ENCODE measurements at regions not wholly inside any gene's neighbourhood (a gene's known extent, or its start where the extent isn't known, plus 50 kb on each side); places are given as distances from the start of the nearest gene placed in this dataset.
"Not testable (repeated sequence)": the region's sequence is repeated elsewhere in the genome, so short reads cannot be mapped to it uniquely, and the experiment has no call there.

DNA sequence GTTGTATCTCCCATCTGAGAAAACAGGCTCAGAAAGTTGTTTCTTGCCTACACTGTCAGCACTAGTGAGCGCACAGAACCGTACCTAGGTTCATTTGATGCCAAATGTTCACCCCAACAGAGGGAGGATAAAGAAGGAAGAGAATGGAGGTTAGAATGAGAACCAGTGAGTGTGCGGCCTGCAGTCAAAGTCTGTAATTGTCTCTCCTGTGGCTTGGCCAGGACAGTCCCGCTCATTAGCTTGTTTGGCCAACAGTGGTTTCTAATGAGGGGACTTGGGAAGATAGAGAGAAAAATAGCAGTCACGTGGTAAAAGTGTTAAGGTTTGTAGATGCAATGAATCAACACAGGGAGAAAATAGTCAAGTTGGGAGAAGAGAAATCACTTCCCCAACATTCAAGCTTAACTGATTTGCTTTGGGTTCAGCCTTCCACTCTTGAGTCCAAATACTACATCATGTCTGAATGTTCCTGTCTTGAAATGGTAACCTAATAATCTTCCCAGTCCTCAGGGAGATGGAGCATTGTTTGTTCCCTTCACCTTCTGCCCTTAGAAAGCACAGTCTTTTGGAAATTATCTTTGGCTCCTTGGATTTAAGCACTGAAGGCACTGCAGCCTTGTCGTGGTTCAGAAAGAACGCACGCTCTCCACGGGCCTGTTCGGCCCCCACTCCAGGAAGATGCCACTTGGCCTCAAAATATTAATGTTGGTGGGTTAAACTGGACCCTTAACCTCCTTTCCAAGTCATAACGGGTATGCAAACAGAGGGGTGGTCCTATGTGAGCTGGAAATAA, 360.4 kb upstream of the ZNF32 start:
- no peak for DNase-seq (ENCODE audit: low read depth, low spot score)

DNA sequence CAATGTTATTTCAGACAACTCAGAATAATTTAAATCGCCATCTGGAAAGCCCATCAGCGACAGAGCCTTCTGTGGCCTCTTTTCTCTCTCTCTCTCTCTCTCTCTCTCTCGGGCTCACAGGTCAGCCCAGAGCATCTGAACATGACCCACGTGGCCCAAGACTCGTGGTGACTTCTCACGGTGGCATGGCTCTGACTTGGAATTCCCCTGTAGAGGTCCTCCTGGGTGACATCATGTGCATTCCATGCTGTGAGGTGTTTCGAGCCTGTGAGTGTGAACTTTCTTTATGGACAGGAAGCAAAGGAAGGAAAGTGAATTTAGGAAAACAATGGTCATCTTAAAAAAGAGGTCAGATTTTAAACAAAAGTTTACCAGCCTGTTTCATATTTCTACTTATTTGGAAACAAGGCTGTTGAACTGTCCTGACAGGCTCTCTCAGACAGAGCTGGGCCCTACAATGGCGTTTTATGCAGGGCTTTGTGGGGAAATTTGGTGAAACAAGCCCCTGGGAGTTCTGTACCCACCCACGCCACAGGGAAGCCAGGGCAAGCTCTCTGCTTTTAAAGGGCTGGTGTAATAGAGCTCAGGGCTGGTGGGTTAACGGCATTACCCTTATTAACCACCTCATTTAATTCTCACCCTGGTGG, 359.7 kb upstream of the ZNF32 start:
- DNase-seq (ENCODE audit: low read depth, low spot score) = no peak

DNA sequence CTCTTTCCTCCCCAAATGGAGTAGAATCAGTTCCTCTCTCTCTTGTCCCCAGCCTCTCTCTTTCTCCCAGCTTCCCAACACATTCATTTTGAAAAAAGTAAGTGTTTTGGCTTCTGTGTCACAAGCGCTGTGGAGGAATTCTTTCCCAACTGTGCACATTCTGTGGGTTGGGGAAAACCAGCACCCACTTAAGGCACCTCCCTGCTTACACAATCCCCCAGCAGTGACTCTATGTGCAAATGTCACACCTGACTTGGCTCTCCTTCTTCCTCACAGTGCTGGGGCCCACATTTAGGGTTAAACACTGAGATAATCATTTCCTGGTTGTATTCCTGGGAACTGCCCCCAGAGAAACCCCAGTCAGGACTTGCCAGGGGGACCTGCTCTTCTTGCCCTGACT, 358.1 kb upstream of the ZNF32 start:
- DNase-seq (ENCODE audit: low read depth, low spot score) = no peak

DNA sequence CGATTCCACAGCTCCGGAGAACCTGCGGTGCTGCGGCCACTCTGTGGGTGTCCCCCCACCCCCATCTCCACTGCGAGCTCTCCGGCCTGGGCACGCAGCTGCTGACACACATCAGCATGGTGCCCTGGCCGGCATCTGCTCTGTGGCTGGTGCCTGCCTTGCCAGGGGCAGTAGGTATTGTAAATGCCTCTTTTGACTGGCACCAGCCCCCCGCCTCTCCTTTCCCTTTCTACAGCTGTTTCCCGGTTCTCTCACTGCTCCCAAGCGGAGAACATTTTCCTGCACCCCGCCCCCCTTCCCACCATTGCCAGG, 357.1 kb upstream of the ZNF32 start:
- DNase-seq (ENCODE audit: low read depth, low spot score) = no peak

DNA sequence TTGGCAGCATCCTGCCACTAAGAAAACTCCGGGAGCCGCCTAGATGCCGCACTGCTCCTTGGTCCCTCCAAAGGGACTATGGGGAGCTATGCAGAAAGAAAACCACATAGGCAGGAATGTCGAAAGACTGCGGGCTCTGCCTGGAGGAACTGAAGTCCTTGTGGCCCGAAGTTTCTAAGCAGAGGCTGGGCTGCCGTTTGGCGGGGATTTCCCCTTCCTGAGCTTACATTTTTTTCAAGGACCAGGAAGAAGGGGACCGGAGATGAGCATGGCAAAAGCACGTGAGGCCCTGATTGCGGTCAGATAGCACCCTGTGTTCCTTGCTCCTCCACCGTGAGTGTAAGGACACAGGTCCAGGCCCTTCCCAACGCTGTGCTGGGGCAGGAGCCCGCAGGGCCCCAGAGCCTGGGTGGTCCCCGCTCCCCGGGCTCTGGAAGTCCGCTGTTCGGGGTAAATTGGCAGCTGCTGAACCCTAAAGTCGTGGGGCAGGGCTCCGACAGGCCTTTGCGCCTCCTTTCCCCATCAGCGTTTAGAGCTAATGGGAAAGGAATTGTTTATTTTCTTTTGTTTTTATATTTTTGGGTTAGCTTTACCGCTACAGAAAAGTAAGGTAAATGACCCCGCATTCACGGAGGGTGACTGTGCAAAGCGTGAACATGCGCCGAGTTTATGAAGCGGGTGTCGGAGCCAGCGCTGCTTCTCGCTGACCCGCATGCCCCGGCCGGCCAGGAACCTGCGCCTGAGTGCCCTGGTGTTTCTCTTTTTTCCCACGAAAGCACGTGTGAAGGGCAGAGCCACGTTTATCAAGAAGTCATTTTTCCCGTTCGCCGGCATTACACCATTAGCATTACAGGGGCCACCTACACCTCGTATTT, 356.5 kb upstream of the ZNF32 start:
- no peak for DNase-seq (ENCODE audit: low read depth, low spot score)

DNA sequence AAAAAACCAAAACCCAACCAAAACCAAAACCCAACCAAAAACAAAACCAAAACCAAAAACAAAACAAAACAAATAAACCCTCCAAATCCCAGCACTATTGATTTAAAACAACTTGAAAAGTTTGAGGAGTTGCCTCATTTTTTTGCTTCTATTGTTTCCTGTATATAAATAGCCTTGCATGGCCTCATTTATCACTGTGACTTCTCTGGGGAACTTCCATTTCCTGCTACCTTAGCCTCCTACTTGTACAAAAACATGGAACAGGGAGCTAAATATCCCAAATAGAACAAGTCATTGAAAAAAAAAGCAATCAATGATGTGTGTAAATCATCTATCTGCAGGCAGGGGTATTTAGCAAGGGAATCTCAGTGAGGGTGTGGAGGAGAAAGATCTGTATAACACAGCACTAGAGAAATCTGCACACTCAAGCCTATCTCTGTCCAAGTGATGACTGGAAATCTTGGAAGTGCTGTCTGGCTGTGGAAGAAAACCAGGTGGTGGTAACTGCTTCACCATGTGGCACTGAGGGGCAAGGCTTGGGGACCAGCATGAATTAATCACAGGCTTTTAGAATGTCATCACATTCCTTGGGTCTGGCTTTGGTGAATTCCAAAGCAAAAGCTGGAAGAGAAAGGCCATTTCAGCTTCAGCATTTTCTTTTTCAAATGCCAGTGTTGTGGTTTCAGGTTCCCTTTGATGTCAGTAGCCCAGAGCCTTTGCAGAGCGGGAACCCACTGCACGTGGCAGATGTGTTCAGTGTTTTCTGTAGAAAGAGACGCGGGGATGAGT, 349.5 kb upstream of the ZNF32 start:
- DNase-seq (ENCODE audit: low read depth, low spot score) = no peak

DNA sequence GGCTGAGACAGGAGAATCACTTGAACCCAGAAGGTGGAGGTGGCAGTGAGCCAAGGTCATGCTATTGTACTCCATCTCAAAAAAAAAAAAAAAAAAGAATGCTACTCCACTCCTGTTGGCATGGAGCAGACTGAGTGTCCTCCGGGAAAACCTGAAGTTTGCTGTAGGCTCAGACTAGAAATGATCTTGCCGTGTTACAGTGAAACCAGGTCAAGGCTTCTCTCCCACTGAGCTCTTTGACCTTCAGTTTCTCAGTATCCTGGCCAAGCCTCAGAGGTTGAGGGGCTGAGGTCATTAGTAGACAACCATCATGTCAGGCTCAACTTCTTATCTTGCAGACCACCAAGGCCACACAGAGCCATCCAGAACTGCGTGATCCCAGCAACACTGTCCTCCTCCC, 348.6 kb upstream of the ZNF32 start:
- no peak for DNase-seq (ENCODE audit: low read depth, low spot score)

DNA sequence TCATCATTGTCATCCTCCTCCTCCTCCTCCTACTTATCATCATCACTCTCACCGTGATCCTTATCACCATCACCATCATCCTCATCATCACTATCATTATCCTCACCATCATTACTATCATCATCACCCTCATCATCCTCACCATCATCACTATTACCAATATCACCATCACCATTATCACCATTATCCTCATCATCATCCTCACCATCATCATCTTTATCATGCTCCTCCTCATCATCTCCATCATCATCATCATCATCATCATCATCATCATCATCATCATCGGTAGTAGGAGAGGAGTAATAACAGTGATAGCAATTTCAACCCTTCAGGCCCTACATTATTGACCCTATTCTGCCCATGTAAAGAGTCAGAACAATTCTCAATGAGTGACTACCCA, 345.9 kb upstream of the ZNF32 start:
- DNase-seq (ENCODE audit: low read depth, low spot score) = no peak

DNA sequence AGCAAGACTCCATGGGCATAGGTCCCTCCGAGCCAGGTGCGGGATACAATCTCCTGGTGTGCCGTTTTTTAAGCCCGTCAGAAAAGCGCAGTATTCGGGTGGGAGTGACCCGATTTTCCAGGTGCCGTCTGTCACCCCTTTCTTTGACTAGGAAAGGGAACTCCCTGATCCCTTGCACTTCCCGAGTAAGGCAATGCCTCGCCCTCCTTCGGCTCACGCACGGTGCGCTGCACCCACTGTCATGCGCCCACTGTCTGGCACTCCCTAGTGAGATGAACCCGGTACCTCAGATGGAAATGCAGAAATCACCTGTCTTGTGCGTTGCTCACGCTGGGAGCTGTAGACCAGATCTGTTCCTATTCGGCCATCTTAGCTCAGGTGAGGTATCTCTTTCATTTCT, 344.1 kb upstream of the ZNF32 start:
- not testable (repeated sequence) for DNase-seq (ENCODE audit: low read depth, low spot score)

DNA sequence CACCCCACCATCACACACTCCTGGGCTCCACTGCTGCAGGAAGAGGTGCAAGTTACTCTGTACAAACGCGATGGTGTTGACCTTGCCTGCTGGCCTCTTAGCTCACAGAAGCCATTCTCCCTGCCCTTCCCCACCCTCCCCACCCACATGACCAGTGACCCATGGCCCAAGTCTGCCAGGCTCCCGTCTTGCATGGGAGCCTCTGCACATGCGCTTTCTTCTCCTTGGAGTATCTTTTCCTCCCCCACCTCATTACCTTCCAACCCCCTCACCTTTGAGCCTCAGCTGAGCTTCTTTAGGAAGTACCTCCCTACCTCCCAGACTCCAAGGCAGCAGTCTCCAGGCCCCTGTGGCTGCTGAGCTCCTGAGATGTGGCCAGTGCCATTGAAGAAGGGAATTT, 337.7 kb upstream of the ZNF32 start:
- DNase-seq (ENCODE audit: low read depth, low spot score) = no peak

DNA sequence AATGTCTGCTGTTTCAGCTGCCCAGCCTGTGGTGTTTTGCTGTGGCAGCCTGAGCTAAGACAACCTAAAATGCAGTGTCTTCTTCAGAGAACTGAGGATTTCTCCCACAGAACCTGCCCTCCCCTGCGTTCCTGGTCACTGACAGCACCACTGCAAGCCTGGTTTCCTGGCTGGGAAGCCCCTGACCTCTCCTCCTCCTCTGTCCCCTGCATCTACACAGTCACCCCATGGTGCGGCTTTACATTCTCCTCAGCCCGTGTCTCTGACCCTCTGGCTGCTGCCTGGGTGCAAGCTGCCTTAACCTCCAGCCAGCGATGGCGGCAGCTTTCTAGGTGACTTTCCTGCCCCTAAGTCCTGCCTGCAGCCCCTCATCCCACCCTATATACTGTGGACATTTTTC, 337.3 kb upstream of the ZNF32 start:
- DNase-seq (ENCODE audit: low read depth, low spot score) = no peak

DNA sequence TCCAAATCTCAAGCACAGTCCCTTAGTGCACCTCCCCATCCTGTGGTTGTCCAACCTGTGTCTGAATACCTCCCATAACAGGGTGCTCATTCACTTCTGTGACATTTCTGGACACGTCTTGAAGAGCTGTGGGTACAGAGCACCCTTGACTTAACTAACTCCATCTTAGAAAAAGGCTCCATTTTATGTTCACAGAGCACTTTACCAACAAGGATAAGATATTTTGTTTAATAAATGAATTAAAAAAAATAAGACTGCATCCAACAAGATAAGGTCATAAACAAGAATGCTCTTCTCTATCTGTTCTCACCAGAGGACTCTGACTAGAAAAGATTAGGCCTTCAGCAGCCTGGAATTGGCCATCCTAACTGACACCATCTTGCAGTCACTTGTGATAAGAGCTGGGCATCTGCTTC, 335.2 kb upstream of the ZNF32 start:
- no peak for DNase-seq (ENCODE audit: low read depth, low spot score)

DNA sequence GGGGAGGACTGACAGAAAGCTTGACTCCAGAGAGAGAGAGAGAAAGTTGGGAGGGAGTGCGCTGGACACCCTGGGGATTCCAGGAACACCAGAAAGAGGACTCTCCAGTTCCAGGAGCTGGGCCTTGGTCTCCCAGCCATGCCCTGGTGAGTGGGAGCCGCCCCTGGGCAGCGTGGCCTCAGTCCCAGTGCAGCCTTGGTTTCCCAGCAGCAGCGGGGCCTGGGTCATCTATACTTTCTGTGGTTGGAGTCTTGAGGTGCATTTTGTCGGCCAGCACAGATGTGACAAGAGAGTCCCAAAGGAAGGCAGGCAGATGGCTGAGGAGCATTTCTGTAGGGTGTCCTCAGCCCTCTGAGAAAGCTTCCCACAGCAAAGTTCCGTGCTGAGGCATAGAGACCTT, 334.7 kb upstream of the ZNF32 start:
- no peak for DNase-seq (ENCODE audit: low read depth, low spot score)

DNA sequence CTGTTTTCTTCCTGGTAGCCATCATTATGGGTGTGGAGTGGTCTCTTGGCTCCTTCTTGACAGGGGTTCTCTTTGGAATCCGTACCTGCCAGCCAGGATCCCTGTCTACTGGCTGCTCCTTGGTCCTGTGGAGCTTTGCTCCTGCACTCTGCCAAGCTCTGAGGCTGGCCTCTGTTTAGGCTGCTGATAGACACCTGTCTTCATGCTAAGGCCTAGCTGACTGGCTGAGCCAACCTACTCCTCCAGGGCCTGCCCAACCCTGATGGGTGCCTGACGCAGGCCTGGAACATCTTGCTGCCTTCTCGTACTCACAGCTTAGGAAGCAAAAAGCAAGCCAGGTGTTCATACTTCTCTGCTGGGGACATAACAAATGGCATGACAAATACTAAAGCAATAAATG, 333.6 kb upstream of the ZNF32 start:
- no peak for DNase-seq (ENCODE audit: low read depth, low spot score)

DNA sequence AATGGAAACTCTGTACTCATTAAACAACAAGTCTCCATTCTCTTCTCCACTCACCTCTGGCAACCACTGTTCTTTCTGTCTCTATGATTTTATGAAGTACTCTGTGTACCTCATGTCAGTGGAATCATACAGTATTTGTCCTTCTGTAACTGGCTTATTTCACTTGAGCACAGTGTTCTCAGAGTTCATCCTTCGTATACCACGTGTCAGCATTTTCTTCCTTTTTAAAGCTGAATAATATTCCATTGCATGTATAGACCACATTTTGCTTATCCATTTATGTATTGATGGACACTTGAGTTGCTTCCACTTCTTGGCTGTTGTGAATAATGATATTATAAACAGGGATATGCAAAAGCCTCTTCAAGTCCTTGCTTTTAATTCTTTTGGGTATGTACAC, 333.0 kb upstream of the ZNF32 start:
- DNase-seq (ENCODE audit: low read depth, low spot score) = no peak

DNA sequence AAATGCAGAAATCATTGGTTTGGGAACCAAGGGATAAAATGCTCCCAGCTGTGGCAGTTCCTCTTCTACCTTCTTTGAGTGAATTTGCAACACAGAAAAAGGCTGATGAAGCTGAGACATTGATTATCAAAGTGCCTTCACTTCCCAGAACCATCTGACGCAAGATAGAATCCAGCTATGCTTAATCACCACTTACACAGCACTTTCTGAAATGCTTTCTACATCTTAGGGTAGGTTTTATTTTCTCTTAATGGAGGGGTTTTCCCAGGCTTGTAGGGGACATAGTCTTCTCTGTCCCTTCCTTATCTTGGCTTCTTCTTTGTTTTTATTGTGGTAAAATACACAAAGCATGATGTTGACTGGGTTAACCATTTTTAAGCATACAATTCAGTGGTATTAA, 332.6 kb upstream of the ZNF32 start:
- DNase-seq (ENCODE audit: low read depth, low spot score) = no peak

DNA sequence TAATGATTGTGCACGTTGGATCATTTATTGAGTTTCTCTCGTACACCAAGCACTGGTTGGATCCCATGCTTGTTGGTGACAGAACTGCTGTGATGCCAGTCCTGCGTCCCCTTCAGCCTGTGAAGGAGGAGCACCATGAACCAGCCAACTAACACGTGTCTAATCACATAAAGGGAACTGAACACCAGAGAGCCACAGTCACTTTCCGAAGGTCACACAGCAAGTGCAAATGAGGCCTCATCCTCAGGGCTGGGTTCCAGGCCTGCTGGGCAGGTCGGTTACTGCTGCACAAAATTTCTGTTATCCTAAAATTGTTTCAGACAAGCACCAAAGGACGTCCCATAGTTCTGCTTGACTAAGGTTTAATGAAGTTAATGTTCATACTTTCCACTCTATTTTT, 332.0 kb upstream of the ZNF32 start:
- no peak for DNase-seq (ENCODE audit: low read depth, low spot score)

DNA sequence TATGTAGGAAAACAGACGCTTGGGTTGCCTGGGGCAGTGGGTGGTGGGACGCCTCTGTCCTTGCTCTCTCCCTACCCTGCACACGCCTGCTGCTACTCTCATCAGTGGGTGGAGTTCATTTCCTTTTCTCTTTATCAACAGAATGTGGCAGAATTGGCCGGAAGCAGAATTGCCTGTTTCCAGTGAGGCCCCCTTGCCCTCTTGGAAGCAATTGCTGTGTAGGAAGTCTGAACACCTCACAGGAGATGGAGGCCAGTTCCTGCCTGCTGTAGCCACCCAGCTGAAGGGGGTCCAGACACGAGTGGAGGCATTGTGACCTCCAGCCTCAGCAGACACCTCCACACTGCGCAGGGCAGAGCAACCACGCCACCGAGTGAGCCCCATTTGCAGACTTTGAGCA, 331.6 kb upstream of the ZNF32 start:
- DNase-seq (ENCODE audit: low read depth, low spot score) = no peak

DNA sequence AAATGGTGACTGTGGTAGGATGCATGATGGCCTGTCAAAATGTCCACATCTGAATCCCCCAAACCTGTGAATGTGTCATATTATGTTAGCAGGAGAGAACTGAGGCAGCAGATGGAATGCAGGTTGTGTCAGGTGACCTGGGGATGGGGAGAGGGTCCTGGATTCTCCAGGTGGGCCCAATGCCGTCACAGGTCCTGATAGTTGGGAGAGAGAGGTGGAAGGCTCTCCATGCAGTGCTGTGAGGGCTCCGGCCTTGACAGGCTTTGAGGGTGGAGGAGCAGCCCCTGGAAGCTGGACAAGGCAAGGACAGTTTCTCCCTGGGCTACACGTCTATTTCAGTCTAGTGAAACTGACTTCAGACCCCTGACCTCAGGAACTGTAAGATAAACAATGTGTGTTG, 330.9 kb upstream of the ZNF32 start:
- no peak for DNase-seq (ENCODE audit: low read depth, low spot score)

DNA sequence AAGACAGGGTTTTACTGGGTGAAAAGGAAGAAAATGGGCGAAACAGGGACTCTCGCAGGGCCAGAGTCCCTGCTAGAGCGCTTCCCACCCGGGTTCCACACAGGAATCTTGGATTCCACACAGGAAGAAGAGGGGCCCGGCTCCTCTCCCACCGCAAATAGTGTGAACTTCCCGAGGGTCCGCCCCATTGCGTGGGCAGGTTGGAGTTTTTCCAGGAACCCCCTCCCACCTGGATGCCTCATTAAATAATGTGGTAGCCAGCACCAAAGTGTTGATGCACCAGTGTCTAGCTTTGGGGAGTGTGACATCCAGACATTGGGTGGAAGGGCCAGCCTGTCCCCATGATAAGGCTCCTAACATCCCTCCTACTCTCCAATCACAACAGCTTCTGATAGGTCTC, 330.3 kb upstream of the ZNF32 start:
- DNase-seq (ENCODE audit: low read depth, low spot score) = no peak

DNA sequence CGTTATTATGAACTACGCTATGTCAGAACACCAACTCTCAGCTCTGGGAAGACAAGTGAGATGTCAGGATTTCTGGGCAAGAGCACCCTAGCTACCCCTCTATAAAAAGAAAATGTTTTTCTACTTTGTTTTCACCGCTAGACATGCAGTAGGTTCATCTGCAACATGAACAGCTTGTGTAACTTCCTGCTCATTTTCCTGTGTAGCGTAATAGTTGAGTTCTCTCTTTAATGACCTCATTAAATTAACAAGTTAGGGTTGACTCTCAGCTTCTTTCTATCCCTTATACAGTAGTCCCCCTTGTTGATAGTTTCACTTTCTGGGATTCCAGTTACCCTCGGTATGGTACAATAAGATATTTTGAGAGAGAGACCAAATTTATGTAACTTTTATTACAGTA, 329.4 kb upstream of the ZNF32 start:
- DNase-seq (ENCODE audit: low read depth, low spot score) = no peak

DNA sequence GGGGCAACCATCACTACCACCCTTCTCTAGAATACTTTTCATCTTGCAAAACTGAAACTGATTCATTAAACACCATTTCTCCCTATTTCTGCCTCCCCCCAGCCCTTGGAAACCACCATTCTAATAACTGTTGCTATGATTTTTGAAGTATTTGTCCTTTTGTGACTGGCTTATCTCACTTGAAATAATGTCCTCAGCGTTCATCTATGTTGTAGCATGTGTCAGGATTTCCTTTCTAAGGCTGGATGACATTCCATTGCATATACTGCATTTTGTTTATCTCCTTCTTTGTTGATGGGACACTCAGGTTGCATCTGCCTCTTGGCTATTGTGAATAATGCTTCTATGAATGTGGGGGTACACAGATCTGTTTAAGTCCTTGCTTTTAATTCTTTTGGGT, 327.6 kb upstream of the ZNF32 start:
- no peak for DNase-seq (ENCODE audit: low read depth, low spot score)

Data from iPS DF 19.7 (cell line).